ENCODE measurements at regions not wholly inside any gene's neighbourhood (a gene's known extent, or its start where the extent isn't known, plus 50 kb on each side); places are given as distances from the start of the nearest gene placed in this dataset.

DNA sequence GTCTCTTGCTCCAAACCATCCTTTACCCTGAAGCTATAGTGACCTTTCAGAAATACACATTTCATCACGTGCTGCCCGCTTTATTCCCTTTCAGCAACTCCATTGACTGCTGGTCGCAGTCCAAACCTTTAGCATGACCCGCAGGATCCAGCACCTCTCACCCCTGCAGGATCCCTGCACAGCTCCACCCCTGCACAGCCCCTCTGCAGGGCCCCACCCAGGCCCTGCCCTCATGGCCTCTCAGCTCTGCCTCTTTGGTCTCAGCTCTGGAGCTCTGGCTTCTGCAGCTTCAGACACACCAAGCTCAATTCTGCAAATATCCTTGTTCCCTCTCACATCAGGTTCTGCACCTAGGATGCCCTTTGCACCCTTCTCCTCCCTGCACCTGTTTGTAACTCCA, 264.9 kb upstream of the C1orf174 start:
- Histone ChIP-seq H3K4me3 (ENCODE audit: low read depth, low read length) (no peak overlapping the region), H3K36me3 (ENCODE audit: control insufficient read depth, insufficient read depth, low read length) (no peaks in the 10 kb centered on the region), H3K27me3 (ENCODE audit: control insufficient read depth, insufficient read depth, low read length) (no peaks in the 10 kb centered on the region)
- FAIRE-seq, result no peak
- DNase-seq (ENCODE audit: low read depth), result no peak
- TF ChIP-seq, protein P1, sequence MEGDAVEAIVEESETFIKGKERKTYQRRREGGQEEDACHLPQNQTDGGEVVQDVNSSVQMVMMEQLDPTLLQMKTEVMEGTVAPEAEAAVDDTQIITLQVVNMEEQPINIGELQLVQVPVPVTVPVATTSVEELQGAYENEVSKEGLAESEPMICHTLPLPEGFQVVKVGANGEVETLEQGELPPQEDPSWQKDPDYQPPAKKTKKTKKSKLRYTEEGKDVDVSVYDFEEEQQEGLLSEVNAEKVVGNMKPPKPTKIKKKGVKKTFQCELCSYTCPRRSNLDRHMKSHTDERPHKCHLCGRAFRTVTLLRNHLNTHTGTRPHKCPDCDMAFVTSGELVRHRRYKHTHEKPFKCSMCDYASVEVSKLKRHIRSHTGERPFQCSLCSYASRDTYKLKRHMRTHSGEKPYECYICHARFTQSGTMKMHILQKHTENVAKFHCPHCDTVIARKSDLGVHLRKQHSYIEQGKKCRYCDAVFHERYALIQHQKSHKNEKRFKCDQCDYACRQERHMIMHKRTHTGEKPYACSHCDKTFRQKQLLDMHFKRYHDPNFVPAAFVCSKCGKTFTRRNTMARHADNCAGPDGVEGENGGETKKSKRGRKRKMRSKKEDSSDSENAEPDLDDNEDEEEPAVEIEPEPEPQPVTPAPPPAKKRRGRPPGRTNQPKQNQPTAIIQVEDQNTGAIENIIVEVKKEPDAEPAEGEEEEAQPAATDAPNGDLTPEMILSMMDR (IDR thresholded peaks at IDR 0.05; ENCODE audit: insufficient read depth, low read length, severe bottlenecking), result no peak

DNA sequence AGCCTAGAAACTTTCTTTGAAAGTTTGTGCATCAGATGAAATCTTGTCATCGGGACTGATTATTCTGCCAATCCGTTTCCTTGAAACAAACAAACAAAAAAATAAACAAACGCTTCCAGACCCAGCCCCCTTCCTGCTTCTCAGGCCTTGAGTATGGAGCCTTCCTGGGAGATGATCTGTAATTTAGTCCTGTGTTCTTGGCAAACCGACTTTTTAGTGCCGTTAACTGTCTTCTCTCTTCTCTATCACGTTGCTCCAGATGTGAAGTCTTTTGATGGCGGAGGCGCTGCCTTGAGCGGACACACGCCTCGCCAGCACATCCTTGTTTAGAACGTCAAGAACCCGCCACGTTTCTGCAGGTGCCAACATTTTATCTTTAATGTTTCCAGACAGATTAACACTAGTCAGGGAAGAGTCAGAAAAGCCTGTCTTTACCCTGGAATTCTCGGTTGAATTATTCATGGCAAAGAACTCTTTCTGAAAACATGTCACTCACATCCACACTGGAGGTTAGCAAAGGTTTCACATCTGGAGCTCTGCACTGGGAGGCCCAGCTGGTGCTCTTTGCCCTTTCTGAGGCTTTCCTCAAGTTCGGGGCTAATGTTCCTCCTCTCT, 265.7 kb upstream of the C1orf174 start:
- DNase-seq (ENCODE audit: low read depth) (no peak), FAIRE-seq (no peak)
- H3K27me3 ChIP-seq (ENCODE audit: control insufficient read depth, insufficient read depth, low read length), result no peaks in the 10 kb centered on the region
- H3K36me3 ChIP-seq (ENCODE audit: control insufficient read depth, insufficient read depth, low read length), result no peaks in the 10 kb centered on the region
- H3K4me3 ChIP-seq (ENCODE audit: low read depth, low read length), result no peak overlapping the region
- TF ChIP-seq, protein P1 (IDR thresholded peaks at IDR 0.05; ENCODE audit: insufficient read depth, low read length, severe bottlenecking), result no peak

DNA sequence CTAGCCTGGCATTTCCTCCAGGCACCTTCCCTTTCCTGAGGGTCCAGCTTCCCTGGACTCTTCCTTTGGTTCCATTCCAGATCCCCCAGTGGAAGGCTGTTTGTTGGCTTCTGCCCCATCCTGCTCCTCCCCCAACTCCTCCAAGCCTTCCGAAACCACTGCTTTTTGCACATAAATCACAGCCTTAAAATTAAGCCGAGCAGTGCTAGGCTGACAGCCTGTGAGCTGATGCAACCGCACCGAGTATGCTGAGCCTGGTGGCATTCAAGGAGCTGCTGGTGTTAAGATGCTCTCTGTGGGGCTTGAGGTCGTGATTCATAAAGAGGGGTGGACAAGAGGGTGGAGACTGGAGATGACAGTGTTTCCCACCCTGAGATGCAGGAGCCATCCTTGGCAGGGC, 266.6 kb upstream of the C1orf174 start:
- H3K27me3 ChIP-seq (ENCODE audit: control insufficient read depth, insufficient read depth, low read length), result no peaks in the 10 kb centered on the region

DNA sequence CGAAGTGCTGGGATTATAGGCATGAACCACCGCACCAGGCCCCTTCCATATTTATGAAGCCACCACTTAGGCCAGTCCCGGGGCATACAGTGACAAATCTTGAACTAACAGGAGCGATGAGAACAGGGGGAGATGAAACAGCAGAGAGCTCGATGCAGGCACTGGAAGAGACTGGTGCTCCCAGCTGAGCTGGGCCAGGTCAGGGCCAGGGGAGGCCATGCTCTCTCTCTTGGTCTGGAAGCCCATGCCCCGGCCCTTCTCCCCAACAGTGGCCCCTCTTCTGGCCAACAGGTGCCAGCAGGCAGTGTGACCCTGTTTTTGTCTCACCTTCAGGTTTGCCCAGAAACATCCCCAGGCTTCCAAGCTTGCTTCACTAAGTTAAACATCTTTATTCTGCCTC, 269.9 kb upstream of the C1orf174 start:
- Histone ChIP-seq H3K36me3 (ENCODE audit: control insufficient read depth, insufficient read depth, low read length) (no peaks in the 10 kb centered on the region), H3K27me3 (ENCODE audit: control insufficient read depth, insufficient read depth, low read length) (no peaks in the 10 kb centered on the region), H3K4me3 (ENCODE audit: low read depth, low read length) (no peak overlapping the region)
- TF ChIP-seq, protein P1 (IDR thresholded peaks at IDR 0.05; ENCODE audit: insufficient read depth, low read length, severe bottlenecking), result no peak
- DNase-seq (ENCODE audit: low read depth) (no peak), FAIRE-seq (no peak)

More for the DNA sequence above, 266.6 kb upstream of the C1orf174 start:
- DNase-seq (ENCODE audit: low read depth), result no peak
- no peak for FAIRE-seq
- no peak overlapping the region for H3K4me3 ChIP-seq (ENCODE audit: low read depth, low read length)
- H3K36me3 ChIP-seq (ENCODE audit: control insufficient read depth, insufficient read depth, low read length), result no peaks in the 10 kb centered on the region
- TF ChIP-seq, protein P1 (IDR thresholded peaks at IDR 0.05; ENCODE audit: insufficient read depth, low read length, severe bottlenecking), result no peak

DNA sequence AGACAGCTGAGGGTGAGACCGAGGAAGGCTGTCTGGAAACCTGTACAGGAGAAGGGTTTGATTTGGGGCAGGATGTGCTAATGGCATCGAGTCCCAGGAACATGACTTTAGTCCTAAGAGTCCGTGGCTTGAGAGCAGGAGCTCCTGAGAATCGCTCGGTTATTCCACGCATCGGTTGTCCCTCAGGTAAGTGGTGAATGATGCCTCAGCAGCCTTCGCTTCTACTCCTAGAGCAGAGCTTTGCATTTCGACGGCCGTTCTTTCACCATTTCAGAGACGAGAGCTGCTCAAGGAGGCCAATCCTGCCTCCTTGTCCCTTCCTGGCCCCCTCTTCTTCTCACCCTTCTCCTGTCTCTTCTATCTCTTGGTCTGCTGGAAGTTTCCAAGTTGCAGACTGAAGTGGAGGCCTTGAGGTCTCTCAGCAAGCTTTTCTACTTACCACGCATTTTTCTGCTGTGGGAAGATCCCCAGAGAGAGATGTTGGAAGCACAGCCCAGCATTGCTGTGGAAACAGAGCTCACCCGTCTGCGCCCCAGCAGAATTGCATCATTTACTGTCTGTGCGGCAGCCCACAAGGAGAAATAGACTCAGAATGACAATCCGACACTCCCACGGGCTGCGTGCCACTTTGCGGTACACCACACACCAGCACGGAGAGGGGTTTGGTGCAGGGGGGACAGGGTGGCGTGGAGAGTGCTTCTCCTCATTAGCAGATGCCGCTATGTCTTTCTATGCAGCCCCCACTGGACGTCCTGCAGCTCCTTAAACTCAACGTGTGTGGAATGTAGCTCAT, 270.7 kb upstream of the C1orf174 start:
- DNase-seq (ENCODE audit: low read depth) (no peak), FAIRE-seq (no peak)
- Histone ChIP-seq H3K27me3 (ENCODE audit: control insufficient read depth, insufficient read depth, low read length) (no peaks in the 10 kb centered on the region), H3K36me3 (ENCODE audit: control insufficient read depth, insufficient read depth, low read length) (no peaks in the 10 kb centered on the region), H3K4me3 (ENCODE audit: low read depth, low read length) (no peak overlapping the region)
- TF ChIP-seq, protein P1 (IDR thresholded peaks at IDR 0.05; ENCODE audit: insufficient read depth, low read length, severe bottlenecking), result no peak
